H9 (cell line): ENCODE measurements at regions not wholly inside any gene's neighbourhood (a gene's known extent, or its start where the extent isn't known, plus 50 kb on each side); places are given as distances from the start of the nearest gene placed in this dataset.

ENCODE experiments used
- DNase-seq: peaks from one replicate; pipeline ENCODE4 v3.0.0-alpha.2; 2017
- H2AFZ ChIP-seq: one replicate; pipeline ENCODE4 v1.6.1; 2013; ENCODE audit warnings: mild to moderate bottlenecking, low read length, control low read depth, moderate library complexity
- H2AK5ac ChIP-seq: 2 replicates; pipeline ENCODE4 v1.6.1; 2013; ENCODE audit warnings: low read length, control low read depth, mixed read lengths; ENCODE audit not compliant: insufficient read length
- H2BK120ac ChIP-seq: one replicate; pipeline ENCODE4 v1.6.1; 2013; ENCODE audit warnings: low read depth, mild to moderate bottlenecking, low read length, control low read depth, inconsistent platforms; ENCODE audit not compliant: poor library complexity, severe bottlenecking
- H2BK12ac ChIP-seq: 2 replicates; pipeline ENCODE4 v1.6.1; 2013; ENCODE audit warnings: low read length, control low read depth, mixed read lengths, low read depth; ENCODE audit not compliant: insufficient read length
- H2BK15ac ChIP-seq: 2 replicates; pipeline ENCODE4 v1.6.1; 2013; ENCODE audit warnings: low read depth, low read length, control low read depth
- H2BK20ac ChIP-seq: one replicate; pipeline ENCODE4 v1.6.1; 2013; ENCODE audit warnings: low read depth, mild to moderate bottlenecking, low read length, control low read depth, inconsistent platforms; ENCODE audit not compliant: poor library complexity, severe bottlenecking
- H2BK5ac ChIP-seq: 2 replicates; pipeline ENCODE4 v1.6.1; 2013; ENCODE audit warnings: low read length, control low read depth, mixed read lengths; ENCODE audit not compliant: insufficient read length
- H3K14ac ChIP-seq: 2 replicates; pipeline ENCODE4 v1.6.1; 2013; ENCODE audit warnings: low read length, control low read depth; ENCODE audit not compliant: insufficient read depth
- H3K18ac ChIP-seq: 2 replicates; pipeline ENCODE4 v1.6.1; 2013; ENCODE audit warnings: low read depth, mild to moderate bottlenecking, mixed read lengths, low read length, control low read depth; ENCODE audit not compliant: insufficient read length
- H3K23ac ChIP-seq: 2 replicates; pipeline ENCODE4 v1.6.1; 2013; ENCODE audit warnings: low read length, control low read depth, mixed read lengths, low read depth; ENCODE audit not compliant: insufficient read length
- H3K23me2 ChIP-seq: 2 replicates; pipeline ENCODE4 v1.6.1; 2013; ENCODE audit warnings: low read depth, mild to moderate bottlenecking, mixed read lengths, low read length, control low read depth; ENCODE audit not compliant: insufficient read length, poor library complexity, severe bottlenecking
- H3K27ac ChIP-seq: 2 replicates; pipeline ENCODE4 v1.5.1; 2013; ENCODE audit warnings: low read length, control low read depth, mixed read lengths, low read depth; ENCODE audit not compliant: insufficient read length
- H3K27me3 ChIP-seq: 2 replicates; pipeline ENCODE4 v1.6.1; 2013; ENCODE audit warnings: low read length, control low read depth, inconsistent platforms; ENCODE audit not compliant: insufficient read depth
- H3K4ac ChIP-seq: 2 replicates; pipeline ENCODE4 v1.6.1; 2013; ENCODE audit warnings: low read depth, mild to moderate bottlenecking, control low read depth, inconsistent platforms, low read length, moderate library complexity
- H3K4me1 ChIP-seq: 2 replicates; pipeline ENCODE4 v1.6.1; 2013; ENCODE audit warnings: low read length, control low read depth, inconsistent platforms; ENCODE audit not compliant: insufficient read depth
- H3K4me2 ChIP-seq: 2 replicates; pipeline ENCODE4 v1.6.1; 2013; ENCODE audit warnings: low read length, control low read depth, mixed read lengths; ENCODE audit not compliant: insufficient read length, insufficient read depth
- H3K56ac ChIP-seq: 2 replicates; pipeline ENCODE4 v1.6.1; 2013; ENCODE audit warnings: low read depth, mild to moderate bottlenecking, mixed read lengths, low read length, control low read depth; ENCODE audit not compliant: insufficient read length
- H3K79me1 ChIP-seq: 2 replicates; pipeline ENCODE4 v1.6.1; 2013; ENCODE audit warnings: low read depth, mild to moderate bottlenecking, moderate library complexity, low read length, control low read depth, inconsistent platforms; ENCODE audit not compliant: insufficient read depth, poor library complexity, severe bottlenecking
- H3K79me2 ChIP-seq: 2 replicates; pipeline ENCODE4 v1.6.1; 2013; ENCODE audit warnings: low read length, control low read depth, inconsistent platforms; ENCODE audit not compliant: insufficient read depth
- H3K9ac ChIP-seq: 2 replicates; pipeline ENCODE4 v1.6.1; 2013; ENCODE audit warnings: low read length, control low read depth, mixed read lengths; ENCODE audit not compliant: insufficient read length; ENCODE audit errors: extremely low read depth
- H3K9me3 ChIP-seq: one replicate; pipeline ENCODE4 v1.6.1; 2013; ENCODE audit warnings: low read depth, low read length, inconsistent platforms; ENCODE audit not compliant: control insufficient read depth
- H3T11ph ChIP-seq: one replicate; pipeline ENCODE4 v1.6.1; 2013; ENCODE audit warnings: mild to moderate bottlenecking, low read length, control low read depth, inconsistent platforms
- H4K20me1 ChIP-seq: one replicate; pipeline ENCODE4 v1.6.1; 2013; ENCODE audit not compliant: control insufficient read depth, insufficient read length, insufficient read depth
- H4K5ac ChIP-seq: 2 replicates; pipeline ENCODE4 v1.6.1; 2013; ENCODE audit warnings: low read depth, mild to moderate bottlenecking, mixed read lengths, low read length, control low read depth; ENCODE audit not compliant: insufficient read length
- H4K8ac ChIP-seq: replicated peaks from 2 replicates; pipeline ENCODE4 v1.6.1; 2013; ENCODE audit warnings: low read length, control low read depth, mixed read lengths, low read depth; ENCODE audit not compliant: insufficient read length
- H4K91ac ChIP-seq: 2 replicates; pipeline ENCODE4 v1.6.1; 2013; ENCODE audit warnings: low read depth, mild to moderate bottlenecking, moderate library complexity, mixed read lengths, low read length, control low read depth; ENCODE audit not compliant: insufficient read length
- H3K27ac Mint-ChIP-seq, 3 experiments: 2 replicates in 2 of 3; 3 replicates in 1 of 3; pipeline ENCODE4 v1.8.0; 2020 to 2021; ENCODE audit warnings: mixed read lengths in 3 of 3, mild to moderate bottlenecking in 1 of 3, moderate library complexity in 1 of 3
- H3K27me3 Mint-ChIP-seq: 2 replicates; pipeline ENCODE4 v1.8.0; 2021; ENCODE audit warnings: low read depth, mild to moderate bottlenecking, moderate library complexity, mixed read lengths
- H3K36me3 Mint-ChIP-seq, 3 experiments: 2 replicates in 2 of 3; 3 replicates in 1 of 3; pipeline ENCODE4 v1.8.0; 2020 to 2021; ENCODE audit warnings: low read depth in 3 of 3, mixed read lengths in 3 of 3; ENCODE audit not compliant: insufficient read depth in 1 of 3
- H3K4me1 Mint-ChIP-seq, 2 experiments: 2 replicates each; pipeline ENCODE4 v1.8.0; 2020; ENCODE audit warnings: mixed read lengths in 2 of 2
- H3K4me3 Mint-ChIP-seq, 2 experiments: 2 replicates in 1 of 2; 3 replicates in 1 of 2; pipeline ENCODE4 v1.8.0; 2020 to 2021; ENCODE audit warnings: mild to moderate bottlenecking in 2 of 2, mixed read lengths in 2 of 2, moderate library complexity in 1 of 2
- H3K9me3 Mint-ChIP-seq, 2 experiments: 2 replicates in 1 of 2; 3 replicates in 1 of 2; pipeline ENCODE4 v1.8.0; 2020; ENCODE audit warnings: mild to moderate bottlenecking in 2 of 2, mixed read lengths in 2 of 2, moderate library complexity in 1 of 2
- CTCF ChIP-seq: fragments of 200-600 bp; sonication (generic); conservative IDR thresholded peaks from 3 replicates; pipeline ENCODE4 v1.8.0; 2021; ENCODE audit warnings: antibody characterized with exemption, mild to moderate bottlenecking
- WGBS: extraction: QIAGEN DNeasy Blood & Tissue Kit; methylation state at CpG from one replicate; pipeline ENCODE4 v1.1.7; 2013; ENCODE audit warnings: missing lambda C conversion rate, low lambda C conversion rate, mixed read lengths; ENCODE audit not compliant: insufficient read length; ENCODE audit errors: extremely low coverage; 5-methylcytosine and 5-hydroxymethylcytosine counted together

GRCh38 chr6:90414352-90414751 lies 117.7 kb upstream of the BACH2 start:
- H3K4ac ChIP-seq: no peak overlapping the region
- no peak overlapping the region for H3K27ac ChIP-seq
- no peak overlapping the region for H2AFZ ChIP-seq
- no peaks in the 10 kb centered on the region for H4K20me1 ChIP-seq
- H3K9ac ChIP-seq: no peak overlapping the region
- H3K27me3 ChIP-seq: no peaks in the 10 kb centered on the region; the same call in 1 of the 2 replicates
- no peak overlapping the region for H3K4me3 Mint-ChIP-seq
- DNase-seq: no peak
- no peak for TF ChIP-seq CTCF
- H2AK5ac ChIP-seq: no peak overlapping the region
- H3K56ac ChIP-seq: no peak overlapping the region
- H3K9me3 Mint-ChIP-seq: no peaks in the 10 kb centered on the region; a peak in 1 of 5 replicates
- no peak overlapping the region for H4K91ac ChIP-seq
- no peaks in the 10 kb centered on the region for H3K79me2 ChIP-seq
- WGBS: no CpG with 5 or more reads among the region's 5 CpGs
- H3K27me3 Mint-ChIP-seq: peaks cover 22% of the 10 kb centered on the region
- H4K5ac ChIP-seq: no peak overlapping the region
- no peak overlapping the region for H4K8ac ChIP-seq
- no peak overlapping the region for H3K27ac Mint-ChIP-seq
- H2BK20ac ChIP-seq: no peak overlapping the region
- no peaks in the 10 kb centered on the region for H3K79me1 ChIP-seq
- no peak overlapping the region for H3K14ac ChIP-seq
- H2BK120ac ChIP-seq: no peak overlapping the region
- H3K23me2 ChIP-seq: no peaks in the 10 kb centered on the region
- 0 out of 2 replicates have a peak, but pooled peaks cover 2% of the 10 kb centered on the region for H3K4me1 ChIP-seq
- H2BK5ac ChIP-seq: no peak overlapping the region
- H2BK12ac ChIP-seq: no peak overlapping the region
- H3K4me1 Mint-ChIP-seq: peaks cover 29 to 31% of the 10 kb centered on the region in 2 experiments
- no peak overlapping the region for H3T11ph ChIP-seq
- H3K36me3 Mint-ChIP-seq: no peaks in the 10 kb centered on the region; a peak in 1 of 7 replicates
- H3K18ac ChIP-seq: no peak overlapping the region
- no peak overlapping the region for H3K23ac ChIP-seq
- H3K4me2 ChIP-seq: no peak overlapping the region
- H2BK15ac ChIP-seq: no peak overlapping the region
- H3K9me3 ChIP-seq: no peaks in the 10 kb centered on the region
